ENCODE measurements at regions not wholly inside any gene's neighbourhood (a gene's known extent, or its start where the extent isn't known, plus 50 kb on each side); places are given as distances from the start of the nearest gene placed in this dataset.

- peaks cover 0 to under 1% (median 0%) of the 10 kb centered on the region in 3 donors for H3K27me3 Mint-ChIP-seq (ENCODE audit: low read depth in 3 of 3)
- intact Hi-C loops (cut with micrococcal nuclease), result no loop called here
- H3K9me3 ChIP-seq (replicated peaks in 1 of 2; ENCODE audit: control insufficient read depth in 1 of 2, insufficient read depth in 1 of 2, low read length in 2 of 2), result no peaks in the 10 kb centered on the region
- no peaks in the 10 kb centered on the region for H3K36me3 ChIP-seq (replicated peaks in 1 of 2; ENCODE audit: control insufficient read depth in 1 of 2, insufficient read depth in 2 of 2, low read length in 2 of 2)
- H3K4me1 ChIP-seq (ENCODE audit: control insufficient read depth in 1 of 2, insufficient read depth in 2 of 2, low read length in 2 of 2), result peaks cover 0 to 9% of the 10 kb centered on the region in 2 donors
- H3K4me3 ChIP-seq (replicated peaks in 1 of 3; ENCODE audit: low read depth in 2 of 3, low read length in 3 of 3), result peak overlapping the region in 1 of 3 experiments; percentile 46
- H3K4me2 ChIP-seq (replicated peaks; ENCODE audit: extremely low read depth, low read length, poor library complexity, severe bottlenecking), result peak overlapping the region; percentile 49
- H3K4me3 Mint-ChIP-seq, result peak overlapping the region in 1 of 2 donors; percentile 77
- TF ChIP-seq CTCF (IDR thresholded peaks at IDR 0.05), result no peak
- peak overlapping the region in 1 of 2 donors; percentile 26 for H3K27ac ChIP-seq (ENCODE audit: low read depth in 1 of 2, low read length in 2 of 2)
- H3K79me2 ChIP-seq (ENCODE audit: insufficient read depth, low read length), result no peaks in the 10 kb centered on the region
- no peaks in the 10 kb centered on the region for H3K36me3 Mint-ChIP-seq
- H4K20me1 ChIP-seq (ENCODE audit: insufficient read depth, low read length), result no peaks in the 10 kb centered on the region
- H2AFZ ChIP-seq (ENCODE audit: insufficient read depth, low read depth, low read length, poor library complexity, severe bottlenecking), result peak overlapping the region; percentile 77
- H3K27me3 ChIP-seq (ENCODE audit: control insufficient read depth in 2 of 2, insufficient read depth in 2 of 2, low read length in 2 of 2), result no peaks in the 10 kb centered on the region
- DNase-seq, result peak in 2 of 3 donors; percentile 25 to 34
- peaks cover 10% of the 10 kb centered on the region for H3K4me1 Mint-ChIP-seq
- H3K9ac ChIP-seq (ENCODE audit: insufficient read depth, low read length, poor library complexity, severe bottlenecking), result no peak overlapping the region
- H3K27ac Mint-ChIP-seq, result peak overlapping the region in 4 of 7 donors; percentile 42 to 73 (median 65)
- peaks cover 0 to 4% (median 0%) of the 10 kb centered on the region in 7 donors for H3K9me3 Mint-ChIP-seq
- 67% methylated on average over 3 of the region's 7 CpGs for WGBS (ENCODE audit: insufficient coverage)
Observed at GRCh38 chr6:15960740-15961634, 167.9 kb upstream of the MYLIP start.

- Mint-ChIP-seq H3K27ac (no peak overlapping the region), H3K36me3 (no peaks in the 10 kb centered on the region), H3K27me3 (ENCODE audit: low read depth in 3 of 3) (peaks cover 0 to 1% (median 0%) of the 10 kb centered on the region in 3 donors), H3K9me3 (peaks cover 0 to 4% (median 0%) of the 10 kb centered on the region in 7 donors), H3K4me1 (peaks cover 13% of the 10 kb centered on the region), H3K4me3 (no peak overlapping the region)
- H3K4me3 ChIP-seq (replicated peaks in 1 of 3; ENCODE audit: low read depth in 2 of 3, low read length in 3 of 3), result no peak overlapping the region
- H3K79me2 ChIP-seq (ENCODE audit: insufficient read depth, low read length), result no peaks in the 10 kb centered on the region
- no peak for TF ChIP-seq CTCF (IDR thresholded peaks at IDR 0.05)
- DNase-seq, result no peak
- no peaks in the 10 kb centered on the region for H3K9me3 ChIP-seq (replicated peaks in 1 of 2; ENCODE audit: control insufficient read depth in 1 of 2, insufficient read depth in 1 of 2, low read length in 2 of 2)
- no CpG with 5 or more reads among the region's 2 CpGs for WGBS (ENCODE audit: insufficient coverage)
- H3K9ac ChIP-seq (ENCODE audit: insufficient read depth, low read length, poor library complexity, severe bottlenecking), result no peak overlapping the region
- H2AFZ ChIP-seq (ENCODE audit: insufficient read depth, low read depth, low read length, poor library complexity, severe bottlenecking), result no peak overlapping the region
- no peaks in the 10 kb centered on the region for H3K27me3 ChIP-seq (ENCODE audit: control insufficient read depth in 2 of 2, insufficient read depth in 2 of 2, low read length in 2 of 2)
- H3K27ac ChIP-seq (ENCODE audit: low read depth in 1 of 2, low read length in 2 of 2), result no peak overlapping the region
- H3K36me3 ChIP-seq (replicated peaks in 1 of 2; ENCODE audit: control insufficient read depth in 1 of 2, insufficient read depth in 2 of 2, low read length in 2 of 2), result no peaks in the 10 kb centered on the region
- intact Hi-C loops (cut with micrococcal nuclease), result no loop called here
- no peaks in the 10 kb centered on the region for H4K20me1 ChIP-seq (ENCODE audit: insufficient read depth, low read length)
- H3K4me1 ChIP-seq (ENCODE audit: control insufficient read depth in 1 of 2, insufficient read depth in 2 of 2, low read length in 2 of 2), result peaks cover 0 to 9% of the 10 kb centered on the region in 2 donors
- no peak overlapping the region for H3K4me2 ChIP-seq (replicated peaks; ENCODE audit: extremely low read depth, low read length, poor library complexity, severe bottlenecking)
Observed at GRCh38 chr6:15957655-15958169, 171.2 kb upstream of the MYLIP start.

Measured in CD14-positive monocyte (primary cell).